Lower leg skin (tissue), 3 donors: ENCODE measurements at regions not wholly inside any gene's neighbourhood (a gene's known extent, or its start where the extent isn't known, plus 50 kb on each side); places are given as distances from the start of the nearest gene placed in this dataset.

Source experiments
- POLR2A ChIP-seq, 2 donors: fragments of 450-650 bp; IDR thresholded peaks; one replicate each; pipeline ENCODE4 v1.6.1; 2016 to 2017; ENCODE audit warnings: antibody characterized with exemption in 2 of 2, mild to moderate bottlenecking in 1 of 2, moderate library complexity in 1 of 2
- TF ChIP-seq, protein P1 (sequence below), 3 donors: fragments of 450-650 bp; IDR thresholded peaks; one replicate each; pipeline ENCODE4 v1.5.1; 2016; ENCODE audit warnings: antibody characterized with exemption in 3 of 3, mild to moderate bottlenecking in 3 of 3, moderate library complexity in 2 of 3

DNA sequence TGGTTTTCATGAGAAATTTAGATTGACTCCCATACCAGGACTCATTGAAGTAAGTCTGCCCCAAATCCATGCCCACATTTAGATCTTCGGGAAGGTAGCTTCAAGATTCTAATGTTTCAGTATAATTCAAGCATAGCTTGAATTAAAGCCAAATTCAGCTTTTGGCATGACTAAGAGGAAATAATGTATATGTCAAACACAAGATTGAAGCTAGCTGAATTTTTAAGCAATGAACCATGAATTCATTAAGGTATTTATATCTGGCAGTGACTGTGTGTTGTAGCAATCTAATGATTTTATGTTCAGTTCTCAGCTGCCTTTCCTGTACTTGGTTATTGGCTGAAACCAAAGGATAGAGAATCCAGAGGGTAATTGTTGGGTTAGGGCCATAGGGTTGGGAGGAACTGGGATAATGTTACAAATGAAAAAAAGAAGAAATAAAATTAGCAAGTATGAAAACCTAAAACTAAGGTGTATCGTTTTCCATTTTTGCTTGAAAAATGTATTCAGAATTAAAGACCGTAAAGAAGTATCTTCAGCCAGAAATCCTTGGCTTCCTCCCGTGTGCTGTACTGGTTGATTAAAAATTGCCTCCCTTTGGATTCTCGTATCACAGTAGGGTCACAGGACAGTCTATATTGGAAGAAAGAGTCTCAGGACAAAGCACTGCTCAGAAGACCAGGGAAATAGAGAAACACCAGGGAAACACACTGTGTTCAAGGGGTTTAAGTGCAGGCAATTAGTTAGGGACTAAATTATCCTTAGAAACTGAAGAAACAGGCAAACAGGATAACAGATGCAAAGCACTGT lies 119.0 kb upstream of the FN1 start:
- TF ChIP-seq, protein P1, sequence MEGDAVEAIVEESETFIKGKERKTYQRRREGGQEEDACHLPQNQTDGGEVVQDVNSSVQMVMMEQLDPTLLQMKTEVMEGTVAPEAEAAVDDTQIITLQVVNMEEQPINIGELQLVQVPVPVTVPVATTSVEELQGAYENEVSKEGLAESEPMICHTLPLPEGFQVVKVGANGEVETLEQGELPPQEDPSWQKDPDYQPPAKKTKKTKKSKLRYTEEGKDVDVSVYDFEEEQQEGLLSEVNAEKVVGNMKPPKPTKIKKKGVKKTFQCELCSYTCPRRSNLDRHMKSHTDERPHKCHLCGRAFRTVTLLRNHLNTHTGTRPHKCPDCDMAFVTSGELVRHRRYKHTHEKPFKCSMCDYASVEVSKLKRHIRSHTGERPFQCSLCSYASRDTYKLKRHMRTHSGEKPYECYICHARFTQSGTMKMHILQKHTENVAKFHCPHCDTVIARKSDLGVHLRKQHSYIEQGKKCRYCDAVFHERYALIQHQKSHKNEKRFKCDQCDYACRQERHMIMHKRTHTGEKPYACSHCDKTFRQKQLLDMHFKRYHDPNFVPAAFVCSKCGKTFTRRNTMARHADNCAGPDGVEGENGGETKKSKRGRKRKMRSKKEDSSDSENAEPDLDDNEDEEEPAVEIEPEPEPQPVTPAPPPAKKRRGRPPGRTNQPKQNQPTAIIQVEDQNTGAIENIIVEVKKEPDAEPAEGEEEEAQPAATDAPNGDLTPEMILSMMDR (IDR thresholded peaks at IDR 0.05), result no peak
- TF ChIP-seq POLR2A (IDR thresholded peaks at IDR 0.05), result no peak
